K562 (cell line): ENCODE measurements at regions not wholly inside any gene's neighbourhood (a gene's known extent, or its start where the extent isn't known, plus 50 kb on each side); places are given as distances from the start of the nearest gene placed in this dataset.

ENCODE experiments used
- ATAC-seq: fragments of 200-7000 bp; cut with Tn5 transposase; 3 replicates; pipeline ENCODE4 v1.9.1; 2020; ENCODE audit warnings: moderate library complexity
- BruUV-seq: library from RNA; stranded (reverse); fragments of 400-500 nt; replicated peaks from 2 replicates; lab custom pipeline; 2021; lab: Mats Ljungman, UMichigan
- CTCF ChIA-PET: fragments of 300-600 bp; formaldehyde crosslinking; extraction: SDS; loops from one replicate; lab custom pipeline; 2021; ENCODE audit warnings: low intra/inter-chr PET ratio; lab: Yijun Ruan, JAX
- POLR2A ChIA-PET: fragments of 300-600, 350-650 bp; sonication (Branson Sonifier 250); formaldehyde crosslinking; extraction: SDS; loops from one replicate; lab custom pipeline; 2021; ENCODE audit warnings: antibody characterized with exemption, inconsistent platforms; lab: Yijun Ruan, JAX
- DNase-seq, 4 experiments: peaks; one replicate each; pipeline versions ENCODE4 v3.0.0 to v3.0.0-alpha.2; 2011 to 2018; ENCODE audit warnings: low spot score in 3 of 4, mixed read lengths in 3 of 4; ENCODE audit errors: extremely low read depth in 1 of 4
- FAIRE-seq: peaks from 2 replicates; lab custom pipeline; 2011; peaks lifted over from hg19 to GRCh38; lab: Jason Lieb, UNC
- H2AFZ ChIP-seq: 2 replicates; pipeline ENCODE4 v1.6.0; 2011; ENCODE audit warnings: low read depth, low read length, control low read depth, inconsistent platforms
- H3K27ac ChIP-seq: fragments of 200-600 bp; 3 replicates; pipeline ENCODE4 v1.8.0; 2011; ENCODE audit warnings: low read depth, mild to moderate bottlenecking, control low read depth, inconsistent platforms, low read length, moderate library complexity, mixed read lengths; ENCODE audit errors: extremely low read depth
- H3K27me3 ChIP-seq, 2 experiments: fragments of 300-600 bp in 1 of 2; 2 replicates in 1 of 2; 3 replicates in 1 of 2; pipeline versions ENCODE4 v1.6.0 to v1.8.0; 2011; ENCODE audit warnings: inconsistent platforms in 2 of 2, low read length in 2 of 2, mild to moderate bottlenecking in 1 of 2, mixed read lengths in 1 of 2, moderate library complexity in 1 of 2; ENCODE audit not compliant: control insufficient read depth in 2 of 2, insufficient read depth in 2 of 2
- H3K36me3 ChIP-seq: fragments of 300-600 bp; 3 replicates; pipeline ENCODE4 v1.8.0; 2011; ENCODE audit warnings: mild to moderate bottlenecking, low read length, inconsistent platforms; ENCODE audit not compliant: control insufficient read depth, insufficient read depth
- H3K4me1 ChIP-seq, 2 experiments: fragments of 200-600 bp in 1 of 2; replicated peaks in 1 of 2; 2 replicates in 1 of 2; 3 replicates in 1 of 2; pipeline versions ENCODE4 v1.5.1 to v1.8.0; 2011; ENCODE audit warnings: inconsistent platforms in 2 of 2, low read length in 2 of 2, mild to moderate bottlenecking in 1 of 2, mixed read lengths in 1 of 2, moderate library complexity in 1 of 2; ENCODE audit not compliant: control insufficient read depth in 2 of 2, insufficient read depth in 2 of 2
- H3K4me2 ChIP-seq: 2 replicates; pipeline ENCODE4 v1.6.1; 2011; ENCODE audit warnings: low read length, control low read depth, inconsistent platforms, mixed read lengths; ENCODE audit not compliant: insufficient read depth
- H3K4me3 ChIP-seq: fragments of 200-600 bp; sonication (generic), shearing (Covaris generic); 2 replicates; pipeline ENCODE4 v1.5.1; 2016; ENCODE audit warnings: control low read depth, inconsistent platforms
- H3K79me2 ChIP-seq: fragments of 200-600 bp; 3 replicates; pipeline ENCODE4 v1.8.0; 2011; ENCODE audit warnings: low read length, inconsistent platforms; ENCODE audit not compliant: control insufficient read depth, insufficient read depth
- H3K9ac ChIP-seq, 2 experiments: 2 replicates each; pipeline versions ENCODE4 v1.6.0 to v1.6.1; 2011; ENCODE audit warnings: low read depth in 2 of 2, low read length in 2 of 2, control low read depth in 1 of 2, inconsistent platforms in 1 of 2, mild to moderate bottlenecking in 1 of 2, mixed read lengths in 1 of 2; ENCODE audit not compliant: insufficient read depth in 1 of 2
- H3K9me1 ChIP-seq: one replicate; pipeline ENCODE4 v1.6.0; 2011; ENCODE audit warnings: inconsistent platforms, mild to moderate bottlenecking, low read length, moderate library complexity; ENCODE audit not compliant: control insufficient read depth, insufficient read depth
- H3K9me3 ChIP-seq: replicated peaks from 2 replicates; pipeline ENCODE4 v1.5.1; 2011; ENCODE audit warnings: low read depth, low read length, inconsistent platforms; ENCODE audit not compliant: control insufficient read depth, insufficient read depth
- H4K20me1 ChIP-seq: replicated peaks from 2 replicates; pipeline ENCODE4 v1.6.1; 2011; ENCODE audit warnings: low read length, inconsistent platforms, mixed read lengths; ENCODE audit not compliant: control insufficient read depth, insufficient read depth
- ATF7 ChIP-seq: fragments of 450-650 bp; IDR thresholded peaks from 2 replicates; pipeline ENCODE4 v1.7.1; 2014; ENCODE audit warnings: mild to moderate bottlenecking, moderate library complexity
- ELF2 ChIP-seq: fragments of 250-450 bp; sonication (Bioruptor Pico); IDR thresholded peaks from 2 replicates; pipeline ENCODE4 v1.5.0; 2021; ENCODE audit warnings: mild to moderate bottlenecking
- POU5F1 ChIP-seq: fragments of 150-350 bp; IDR thresholded peaks from 2 replicates; pipeline ENCODE4 v1.6.1; 2014; ENCODE audit warnings: borderline replicate concordance, low read length, low read depth, mild to moderate bottlenecking; ENCODE audit not compliant: partially characterized antibody
- RAD51 ChIP-seq: fragments of 450-650 bp; IDR thresholded peaks from 2 replicates; pipeline ENCODE4 v1.7.1; 2016; ENCODE audit warnings: low read depth, mild to moderate bottlenecking, borderline replicate concordance
- ZNF124 ChIP-seq: sonication (generic); formaldehyde crosslinking; IDR thresholded peaks from 2 replicates; pipeline ENCODE4 v1.8.1; 2022; ENCODE audit warnings: missing genetic modification reagents
- WGBS: fragments of 100-300 bp; shearing (Covaris generic); methylation state at CpG from one replicate; pipeline ENCODE4 v1.1.6; 2016; ENCODE audit warnings: low coverage, mixed read lengths; ENCODE audit not compliant: insufficient coverage; ENCODE audit errors: missing lambda C conversion rate; 5-methylcytosine and 5-hydroxymethylcytosine counted together
- in situ Hi-C: fragments of 300-500 bp; cut with MboI; formaldehyde crosslinking; loops from 4 replicates; pipeline ENCODE4 v1.15.0; 2018; ENCODE audit warnings: inconsistent platforms, mixed read lengths
- intact Hi-C: fragments of 100-400 bp; cut with micrococcal nuclease; formaldehyde crosslinking; loops from 2 replicates; pipeline ENCODE4 v1.14.2; 2022
- TF ChIP-seq, protein P1 (sequence below): fragments of 250-450 bp; sonication (Bioruptor Pico); IDR thresholded peaks from 2 replicates; pipeline ENCODE4 v1.8.0; 2021; ENCODE audit warnings: moderate library complexity, mild to moderate bottlenecking, inconsistent platforms
- TF ChIP-seq, protein P2 (sequence below): fragments of 200-800 bp; sonication (Bioruptor generic); IDR thresholded peaks from 2 replicates; pipeline ENCODE4 v1.6.1; 2016; ENCODE audit warnings: missing genetic modification characterization, missing compliant biosample characterization
- TF ChIP-seq, protein P3 (sequence below): fragments of 250-450 bp; sonication (Bioruptor Pico); IDR thresholded peaks from 2 replicates; pipeline ENCODE4 v1.9.0; 2021; ENCODE audit warnings: mild to moderate bottlenecking
- TF ChIP-seq, protein P4 (sequence below): sonication (generic); formaldehyde crosslinking; IDR thresholded peaks from 2 replicates; pipeline ENCODE4 v1.8.0; 2022; ENCODE audit warnings: mild to moderate bottlenecking, missing genetic modification reagents
- TF ChIP-seq, protein P5 (sequence below): fragments of 250-450 bp; sonication (Bioruptor Pico); IDR thresholded peaks from 2 replicates; pipeline ENCODE4 v1.8.0; 2021; ENCODE audit warnings: mild to moderate bottlenecking, moderate library complexity

DNA sequence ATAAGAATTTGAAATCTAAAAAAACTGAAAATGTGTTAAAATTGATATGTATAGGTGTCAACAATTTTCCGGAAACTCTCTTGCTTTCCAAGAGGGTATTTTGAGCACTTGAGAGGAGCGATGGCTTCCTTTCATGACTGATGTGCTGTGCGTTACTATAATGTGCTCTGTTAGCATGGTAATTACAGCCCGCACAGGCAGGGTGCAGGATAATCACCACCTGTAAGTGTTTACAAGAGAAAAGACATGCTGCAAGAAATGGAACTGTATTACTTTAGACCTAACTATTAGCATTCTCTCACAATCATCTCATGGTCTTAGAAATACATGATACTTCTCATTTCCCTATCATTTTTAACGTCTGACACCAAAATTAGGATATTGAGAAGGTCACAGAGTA, 92.4 kb upstream of the ADARB2 start:
- H3K79me2 ChIP-seq = no peaks in the 10 kb centered on the region
- no peaks in the 10 kb centered on the region for H3K4me1 ChIP-seq
- 0% methylated on average over 5 of the region's 5 CpGs for WGBS
- H3K27me3 ChIP-seq = peaks cover 0 to 14% of the 10 kb centered on the region in 2 experiments; a peak in 4 of 5 replicates
- no peaks in the 10 kb centered on the region for H3K9me3 ChIP-seq
- BruUV-seq = no TSS peak
- ATAC-seq = no peak
- H4K20me1 ChIP-seq = no peaks in the 10 kb centered on the region
- intact Hi-C loops (no loop called here), in situ Hi-C loops (no loop called here)
- H3K9me1 ChIP-seq = no peaks in the 10 kb centered on the region
- no peak overlapping the region for H3K4me2 ChIP-seq
- H3K36me3 ChIP-seq = no peaks in the 10 kb centered on the region
- TF ChIP-seq ZNF124 (CRISPR knock-in tag) (no peak), ELF2 (CRISPR knock-in tag) (no peak), POU5F1 (no peak), ATF7 (no peak), RAD51 (no peak)
- TF ChIP-seq, protein P1, sequence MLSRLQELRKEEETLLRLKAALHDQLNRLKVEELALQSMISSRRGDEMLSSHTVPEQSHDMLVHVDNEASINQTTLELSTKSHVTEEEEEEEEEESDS (CRISPR knock-in tag) = no peak
- TF ChIP-seq, protein P2, sequence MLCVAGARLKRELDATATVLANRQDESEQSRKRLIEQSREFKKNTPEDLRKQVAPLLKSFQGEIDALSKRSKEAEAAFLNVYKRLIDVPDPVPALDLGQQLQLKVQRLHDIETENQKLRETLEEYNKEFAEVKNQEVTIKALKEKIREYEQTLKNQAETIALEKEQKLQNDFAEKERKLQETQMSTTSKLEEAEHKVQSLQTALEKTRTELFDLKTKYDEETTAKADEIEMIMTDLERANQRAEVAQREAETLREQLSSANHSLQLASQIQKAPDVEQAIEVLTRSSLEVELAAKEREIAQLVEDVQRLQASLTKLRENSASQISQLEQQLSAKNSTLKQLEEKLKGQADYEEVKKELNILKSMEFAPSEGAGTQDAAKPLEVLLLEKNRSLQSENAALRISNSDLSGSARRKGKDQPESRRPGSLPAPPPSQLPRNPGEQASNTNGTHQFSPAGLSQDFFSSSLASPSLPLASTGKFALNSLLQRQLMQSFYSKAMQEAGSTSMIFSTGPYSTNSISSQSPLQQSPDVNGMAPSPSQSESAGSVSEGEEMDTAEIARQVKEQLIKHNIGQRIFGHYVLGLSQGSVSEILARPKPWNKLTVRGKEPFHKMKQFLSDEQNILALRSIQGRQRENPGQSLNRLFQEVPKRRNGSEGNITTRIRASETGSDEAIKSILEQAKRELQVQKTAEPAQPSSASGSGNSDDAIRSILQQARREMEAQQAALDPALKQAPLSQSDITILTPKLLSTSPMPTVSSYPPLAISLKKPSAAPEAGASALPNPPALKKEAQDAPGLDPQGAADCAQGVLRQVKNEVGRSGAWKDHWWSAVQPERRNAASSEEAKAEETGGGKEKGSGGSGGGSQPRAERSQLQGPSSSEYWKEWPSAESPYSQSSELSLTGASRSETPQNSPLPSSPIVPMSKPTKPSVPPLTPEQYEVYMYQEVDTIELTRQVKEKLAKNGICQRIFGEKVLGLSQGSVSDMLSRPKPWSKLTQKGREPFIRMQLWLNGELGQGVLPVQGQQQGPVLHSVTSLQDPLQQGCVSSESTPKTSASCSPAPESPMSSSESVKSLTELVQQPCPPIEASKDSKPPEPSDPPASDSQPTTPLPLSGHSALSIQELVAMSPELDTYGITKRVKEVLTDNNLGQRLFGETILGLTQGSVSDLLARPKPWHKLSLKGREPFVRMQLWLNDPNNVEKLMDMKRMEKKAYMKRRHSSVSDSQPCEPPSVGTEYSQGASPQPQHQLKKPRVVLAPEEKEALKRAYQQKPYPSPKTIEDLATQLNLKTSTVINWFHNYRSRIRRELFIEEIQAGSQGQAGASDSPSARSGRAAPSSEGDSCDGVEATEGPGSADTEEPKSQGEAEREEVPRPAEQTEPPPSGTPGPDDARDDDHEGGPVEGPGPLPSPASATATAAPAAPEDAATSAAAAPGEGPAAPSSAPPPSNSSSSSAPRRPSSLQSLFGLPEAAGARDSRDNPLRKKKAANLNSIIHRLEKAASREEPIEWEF (CRISPR knock-in tag) = no peak
- TF ChIP-seq, protein P3, sequence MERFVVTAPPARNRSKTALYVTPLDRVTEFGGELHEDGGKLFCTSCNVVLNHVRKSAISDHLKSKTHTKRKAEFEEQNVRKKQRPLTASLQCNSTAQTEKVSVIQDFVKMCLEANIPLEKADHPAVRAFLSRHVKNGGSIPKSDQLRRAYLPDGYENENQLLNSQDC = no peak
- TF ChIP-seq, protein P4, sequence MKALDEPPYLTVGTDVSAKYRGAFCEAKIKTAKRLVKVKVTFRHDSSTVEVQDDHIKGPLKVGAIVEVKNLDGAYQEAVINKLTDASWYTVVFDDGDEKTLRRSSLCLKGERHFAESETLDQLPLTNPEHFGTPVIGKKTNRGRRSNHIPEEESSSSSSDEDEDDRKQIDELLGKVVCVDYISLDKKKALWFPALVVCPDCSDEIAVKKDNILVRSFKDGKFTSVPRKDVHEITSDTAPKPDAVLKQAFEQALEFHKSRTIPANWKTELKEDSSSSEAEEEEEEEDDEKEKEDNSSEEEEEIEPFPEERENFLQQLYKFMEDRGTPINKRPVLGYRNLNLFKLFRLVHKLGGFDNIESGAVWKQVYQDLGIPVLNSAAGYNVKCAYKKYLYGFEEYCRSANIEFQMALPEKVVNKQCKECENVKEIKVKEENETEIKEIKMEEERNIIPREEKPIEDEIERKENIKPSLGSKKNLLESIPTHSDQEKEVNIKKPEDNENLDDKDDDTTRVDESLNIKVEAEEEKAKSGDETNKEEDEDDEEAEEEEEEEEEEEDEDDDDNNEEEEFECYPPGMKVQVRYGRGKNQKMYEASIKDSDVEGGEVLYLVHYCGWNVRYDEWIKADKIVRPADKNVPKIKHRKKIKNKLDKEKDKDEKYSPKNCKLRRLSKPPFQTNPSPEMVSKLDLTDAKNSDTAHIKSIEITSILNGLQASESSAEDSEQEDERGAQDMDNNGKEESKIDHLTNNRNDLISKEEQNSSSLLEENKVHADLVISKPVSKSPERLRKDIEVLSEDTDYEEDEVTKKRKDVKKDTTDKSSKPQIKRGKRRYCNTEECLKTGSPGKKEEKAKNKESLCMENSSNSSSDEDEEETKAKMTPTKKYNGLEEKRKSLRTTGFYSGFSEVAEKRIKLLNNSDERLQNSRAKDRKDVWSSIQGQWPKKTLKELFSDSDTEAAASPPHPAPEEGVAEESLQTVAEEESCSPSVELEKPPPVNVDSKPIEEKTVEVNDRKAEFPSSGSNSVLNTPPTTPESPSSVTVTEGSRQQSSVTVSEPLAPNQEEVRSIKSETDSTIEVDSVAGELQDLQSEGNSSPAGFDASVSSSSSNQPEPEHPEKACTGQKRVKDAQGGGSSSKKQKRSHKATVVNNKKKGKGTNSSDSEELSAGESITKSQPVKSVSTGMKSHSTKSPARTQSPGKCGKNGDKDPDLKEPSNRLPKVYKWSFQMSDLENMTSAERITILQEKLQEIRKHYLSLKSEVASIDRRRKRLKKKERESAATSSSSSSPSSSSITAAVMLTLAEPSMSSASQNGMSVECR (CRISPR knock-in tag) = no peak
- TF ChIP-seq, protein P5, sequence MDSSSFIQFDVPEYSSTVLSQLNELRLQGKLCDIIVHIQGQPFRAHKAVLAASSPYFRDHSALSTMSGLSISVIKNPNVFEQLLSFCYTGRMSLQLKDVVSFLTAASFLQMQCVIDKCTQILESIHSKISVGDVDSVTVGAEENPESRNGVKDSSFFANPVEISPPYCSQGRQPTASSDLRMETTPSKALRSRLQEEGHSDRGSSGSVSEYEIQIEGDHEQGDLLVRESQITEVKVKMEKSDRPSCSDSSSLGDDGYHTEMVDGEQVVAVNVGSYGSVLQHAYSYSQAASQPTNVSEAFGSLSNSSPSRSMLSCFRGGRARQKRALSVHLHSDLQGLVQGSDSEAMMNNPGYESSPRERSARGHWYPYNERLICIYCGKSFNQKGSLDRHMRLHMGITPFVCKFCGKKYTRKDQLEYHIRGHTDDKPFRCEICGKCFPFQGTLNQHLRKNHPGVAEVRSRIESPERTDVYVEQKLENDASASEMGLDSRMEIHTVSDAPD (CRISPR knock-in tag) = no peak
- H2AFZ ChIP-seq = no peak overlapping the region
- H3K9ac ChIP-seq = no peak overlapping the region
- POLR2A ChIA-PET = no interaction called here
- CTCF ChIA-PET = no interaction called here
- FAIRE-seq = no peak
- no peak for DNase-seq
- H3K4me3 ChIP-seq = no peak overlapping the region
- no peak overlapping the region for H3K27ac ChIP-seq
